Pancreas (tissue), 10 donors: ENCODE measurements at regions not wholly inside any gene's neighbourhood (a gene's known extent, or its start where the extent isn't known, plus 50 kb on each side); places are given as distances from the start of the nearest gene placed in this dataset.

Experiments used
- ATAC-seq, 4 donors: fragments of 200-7000 bp; cut with Tn5 transposase; one replicate each; pipeline versions ENCODE4 v1.8.0 to v1.9.1; 2020; ENCODE audit warnings: mild to moderate bottlenecking in 4 of 4, moderate library complexity in 4 of 4
- DNase-seq, 6 donors: peaks; one replicate each; pipeline ENCODE4 v3.0.0-alpha.2; 2020
- FAIRE-seq: peaks from 2 replicates; lab custom pipeline; 2012; peaks lifted over from hg19 to GRCh38; lab: Jason Lieb, UNC
- H3K27ac ChIP-seq, 4 donors: fragments of 200-600 bp; sonication (generic); 1 replicate in 3 of 4; 2 replicates in 1 of 4; pipeline versions ENCODE4 v1.5.0 to v1.8.0; 2020
- H3K27me3 ChIP-seq, 4 donors: fragments of 200-600 bp; one replicate each; pipeline ENCODE4 v1.8.0; 2021
- H3K36me3 ChIP-seq, 3 donors: fragments of 200-600 bp; sonication (generic) in 1 of 3; one replicate each; pipeline versions ENCODE4 v1.5.0 to v1.8.0; 2020 to 2021
- H3K4me1 ChIP-seq, 3 donors: fragments of 200-600 bp; one replicate each; pipeline ENCODE4 v1.8.0; 2021
- H3K4me3 ChIP-seq, 4 donors: fragments of 200-600 bp; sonication (generic) in 2 of 4; one replicate each; pipeline versions ENCODE4 v1.5.0 to v1.8.0; 2020 to 2021
- H3K9me3 ChIP-seq, 4 donors: fragments of 200-600 bp; one replicate each; pipeline ENCODE4 v1.8.0; 2021
- whole genome bisulfite sequencing, 2 donors: extraction: QIAGEN DNeasy Blood & Tissue Kit; methylation state at CpG; one replicate each; pipeline ENCODE4 v1.1.7; 2013; 5-methylcytosine and 5-hydroxymethylcytosine counted together
- intact Hi-C, 3 donors: fragments of 100-400 bp; cut with DNase I; formaldehyde crosslinking; loops; one replicate each; pipeline versions ENCODE4 v1.11.1 to v1.14.2; 2022
- TF ChIP-seq, protein P1 (sequence below), 4 donors: fragments of 200-600 bp; sonication (generic) in 3 of 4; IDR thresholded peaks; one replicate each; pipeline versions ENCODE4 v1.5.0 to v1.8.0; 2021; ENCODE audit warnings: antibody characterized with exemption in 4 of 4
- donor health status: healthy with polysubstance abuse.
- donor health status: DM: no; HTN: no; CAD: no; lungs with moderate emphysema.
- donor health status: DM: no; HTN: no; CAD: no.
- donor health status: control.
- donor health status: control.
- donor health status: Bipolar disorder and iron deficiency.
- donor health status: DM: yes; HTN: yes; CAD: no.
- donor health status: DM: no; HTN: no; CAD: no.
- donor health status: DM: no; HTN: no; CAD: no.
- donor health status: DM: yes; HTN: yes; CAD: no.

- WGBS, 2 donors: 9% methylated on average over 1 of the region's 1 CpG
- no peak for FAIRE-seq
- Histone ChIP-seq H3K4me1 (no peaks in the 10 kb centered on the region), H3K9me3 (no peaks in the 10 kb centered on the region), H3K27ac (no peak overlapping the region), H3K36me3 (no peaks in the 10 kb centered on the region), H3K27me3 (no peaks in the 10 kb centered on the region), H3K4me3 (no peak overlapping the region)
- TF ChIP-seq, protein P1, sequence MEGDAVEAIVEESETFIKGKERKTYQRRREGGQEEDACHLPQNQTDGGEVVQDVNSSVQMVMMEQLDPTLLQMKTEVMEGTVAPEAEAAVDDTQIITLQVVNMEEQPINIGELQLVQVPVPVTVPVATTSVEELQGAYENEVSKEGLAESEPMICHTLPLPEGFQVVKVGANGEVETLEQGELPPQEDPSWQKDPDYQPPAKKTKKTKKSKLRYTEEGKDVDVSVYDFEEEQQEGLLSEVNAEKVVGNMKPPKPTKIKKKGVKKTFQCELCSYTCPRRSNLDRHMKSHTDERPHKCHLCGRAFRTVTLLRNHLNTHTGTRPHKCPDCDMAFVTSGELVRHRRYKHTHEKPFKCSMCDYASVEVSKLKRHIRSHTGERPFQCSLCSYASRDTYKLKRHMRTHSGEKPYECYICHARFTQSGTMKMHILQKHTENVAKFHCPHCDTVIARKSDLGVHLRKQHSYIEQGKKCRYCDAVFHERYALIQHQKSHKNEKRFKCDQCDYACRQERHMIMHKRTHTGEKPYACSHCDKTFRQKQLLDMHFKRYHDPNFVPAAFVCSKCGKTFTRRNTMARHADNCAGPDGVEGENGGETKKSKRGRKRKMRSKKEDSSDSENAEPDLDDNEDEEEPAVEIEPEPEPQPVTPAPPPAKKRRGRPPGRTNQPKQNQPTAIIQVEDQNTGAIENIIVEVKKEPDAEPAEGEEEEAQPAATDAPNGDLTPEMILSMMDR (IDR thresholded peaks at IDR 0.05): no peak
- intact Hi-C loops: no loop called here
- no peak for DNase-seq
- no peak for ATAC-seq
These were observed 120.5 kb downstream of the MAGEC2 start for GRCh38 chrX:142084611-142085010.

- Histone ChIP-seq H3K27ac (no peak overlapping the region), H3K4me3 (no peak overlapping the region), H3K27me3 (no peaks in the 10 kb centered on the region), H3K4me1 (no peaks in the 10 kb centered on the region), H3K9me3 (no peaks in the 10 kb centered on the region), H3K36me3 (no peaks in the 10 kb centered on the region)
- ATAC-seq: peak in 2 of 4 donors; percentile 51 to 57
- no peak for DNase-seq
- intact Hi-C loops: no loop called here
- WGBS, 2 donors: 34 to 41% methylated on average over 2 of the region's 2 CpGs
- TF ChIP-seq, protein P1 (IDR thresholded peaks at IDR 0.05): no peak
- FAIRE-seq: no peak
These were observed 128.5 kb downstream of the MAGEC2 start for GRCh38 chrX:142076633-142077032.

DNA sequence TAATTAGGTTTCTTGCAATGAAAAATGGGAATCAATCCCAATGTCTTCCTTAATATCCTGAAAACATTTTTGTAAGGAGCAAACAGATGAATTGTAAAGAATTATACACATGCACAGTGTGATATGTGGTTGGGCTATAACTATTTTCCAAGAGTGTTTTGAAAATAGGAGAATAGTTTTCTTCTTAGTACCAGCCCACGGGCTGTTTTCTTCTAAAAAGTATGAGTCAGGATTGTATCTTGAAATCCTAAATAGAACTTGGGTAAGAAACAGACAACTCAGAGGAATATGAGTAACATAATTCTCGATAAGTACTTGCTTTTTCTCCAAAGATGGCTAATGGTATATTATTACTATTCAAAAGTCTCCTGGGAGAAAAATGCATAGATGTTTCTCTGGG is 136.7 kb downstream of the MAGEC2 start:
- no peak for FAIRE-seq
- DNase-seq: no peak

DNA sequence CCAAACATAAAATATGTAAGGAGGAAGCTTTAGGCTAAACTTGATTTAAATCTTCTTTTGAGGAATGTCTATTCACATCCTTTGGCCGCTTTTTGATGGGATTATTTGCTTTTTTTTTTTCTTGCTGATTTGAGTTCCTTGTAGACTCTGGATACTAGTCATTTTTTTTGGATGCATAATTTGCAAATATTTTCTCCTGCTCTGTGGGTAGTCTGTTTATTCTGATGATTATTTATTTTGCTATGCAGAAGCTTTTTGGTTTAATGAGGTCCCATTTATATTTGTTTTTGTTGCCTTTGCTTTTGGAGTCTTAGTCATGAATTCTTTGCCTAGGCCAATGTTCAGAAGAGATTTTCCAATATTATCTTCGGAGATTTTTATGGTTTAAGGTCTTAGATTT is 144.9 kb downstream of the MAGEC2 start:
- intact Hi-C loops: no loop called here
- 52 to 53% methylated on average over 2 of the region's 2 CpGs for WGBS, 2 donors
- H3K9me3 ChIP-seq: no peaks in the 10 kb centered on the region
- no peak for FAIRE-seq
- no peak overlapping the region for H3K4me3 ChIP-seq
- ATAC-seq: no peak
- no peaks in the 10 kb centered on the region for H3K4me1 ChIP-seq
- no peak for DNase-seq
- H3K27ac ChIP-seq: no peak overlapping the region
- H3K36me3 ChIP-seq: no peaks in the 10 kb centered on the region
- TF ChIP-seq, protein P1 (IDR thresholded peaks at IDR 0.05): no peak
- peaks cover 0 to 9% (median 0%) of the 10 kb centered on the region in 4 donors for H3K27me3 ChIP-seq

More for the DNA sequence above, 136.7 kb downstream of the MAGEC2 start:
- WGBS, 2 donors: 34 to 36% methylated on average over 2 of the region's 2 CpGs
- Histone ChIP-seq H3K36me3 (no peaks in the 10 kb centered on the region), H3K9me3 (no peaks in the 10 kb centered on the region), H3K4me3 (no peak overlapping the region), H3K27me3 (peaks cover 0 to 18% (median 2%) of the 10 kb centered on the region in 4 donors), H3K27ac (no peak overlapping the region), H3K4me1 (no peaks in the 10 kb centered on the region)
- ATAC-seq: no peak
- TF ChIP-seq, protein P1 (IDR thresholded peaks at IDR 0.05): no peak
- intact Hi-C loops: no loop called here

DNA sequence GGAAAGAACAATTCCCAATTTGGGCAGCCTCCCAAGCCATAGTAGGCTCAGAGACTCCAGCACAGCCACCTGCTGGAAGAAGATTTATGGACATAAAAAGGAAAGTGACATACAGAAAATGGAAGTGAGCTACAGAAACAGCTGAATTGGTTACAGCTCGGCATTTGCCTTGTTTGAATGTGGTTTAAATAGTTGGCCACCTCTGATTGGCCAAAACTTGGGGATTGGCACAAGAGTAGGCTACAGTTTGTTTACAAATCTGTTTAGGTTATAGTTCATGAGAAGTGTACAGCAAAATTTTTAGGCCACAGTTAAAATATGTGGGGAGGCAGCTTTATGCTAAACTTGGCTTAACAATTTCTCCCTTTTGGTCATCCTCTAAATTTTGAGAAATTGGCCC is 150.4 kb downstream of the MAGEC1 start:
- no peaks in the 10 kb centered on the region for H3K27me3 ChIP-seq
- H3K36me3 ChIP-seq: no peaks in the 10 kb centered on the region
- no peak overlapping the region for H3K27ac ChIP-seq
- WGBS, 2 donors: 47 to 63% methylated on average over 1 of the region's 1 CpG
- FAIRE-seq: no peak
- H3K4me3 ChIP-seq: no peak overlapping the region
- TF ChIP-seq, protein P1 (IDR thresholded peaks at IDR 0.05): no peak
- no peaks in the 10 kb centered on the region for H3K4me1 ChIP-seq
- DNase-seq: no peak
- ATAC-seq: no peak
- intact Hi-C loops: no loop called here
- no peaks in the 10 kb centered on the region for H3K9me3 ChIP-seq
